Thyroid gland (tissue), 4 donors: ENCODE measurements at regions not wholly inside any gene's neighbourhood (a gene's known extent, or its start where the extent isn't known, plus 50 kb on each side); places are given as distances from the start of the nearest gene placed in this dataset.

Experiments
- POLR2A ChIP-seq, 2 donors: fragments of 450-650 bp; IDR thresholded peaks; one replicate each; pipeline ENCODE4 v1.6.1; 2017; ENCODE audit warnings: antibody characterized with exemption in 2 of 2, mild to moderate bottlenecking in 2 of 2, moderate library complexity in 1 of 2
- TF ChIP-seq, protein P1 (sequence below), 6 experiments: fragments of 200-600 bp in 3 of 6; fragments of 450-650 bp in 3 of 6; sonication (generic) in 3 of 6; IDR thresholded peaks; one replicate each; pipeline ENCODE4 v1.5.1; 2016 to 2019; ENCODE audit warnings: antibody characterized with exemption in 6 of 6, mild to moderate bottlenecking in 2 of 6, inconsistent platforms in 1 of 6, moderate library complexity in 1 of 6

DNA sequence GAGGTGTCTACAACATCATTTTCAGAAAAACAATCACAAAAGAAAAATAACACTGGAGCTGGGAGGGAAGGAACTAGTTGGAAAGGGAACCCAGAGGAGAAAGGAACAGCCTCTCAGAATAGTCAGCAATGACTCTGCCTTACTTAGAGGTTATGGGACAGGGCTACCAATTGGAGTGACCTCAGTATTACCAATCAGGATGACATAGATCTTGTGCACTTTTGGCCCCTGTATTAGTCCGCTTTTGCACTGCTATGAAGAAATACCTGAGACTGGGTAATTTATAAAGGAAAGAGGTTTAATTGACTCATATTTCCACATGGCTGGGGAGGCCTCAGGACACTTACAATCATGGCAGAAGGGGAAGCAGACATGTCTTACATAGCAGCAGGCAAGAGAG, 99.7 kb upstream of the SDK1 start:
- TF ChIP-seq POLR2A (IDR thresholded peaks at IDR 0.05) = no peak
- TF ChIP-seq, protein P1, sequence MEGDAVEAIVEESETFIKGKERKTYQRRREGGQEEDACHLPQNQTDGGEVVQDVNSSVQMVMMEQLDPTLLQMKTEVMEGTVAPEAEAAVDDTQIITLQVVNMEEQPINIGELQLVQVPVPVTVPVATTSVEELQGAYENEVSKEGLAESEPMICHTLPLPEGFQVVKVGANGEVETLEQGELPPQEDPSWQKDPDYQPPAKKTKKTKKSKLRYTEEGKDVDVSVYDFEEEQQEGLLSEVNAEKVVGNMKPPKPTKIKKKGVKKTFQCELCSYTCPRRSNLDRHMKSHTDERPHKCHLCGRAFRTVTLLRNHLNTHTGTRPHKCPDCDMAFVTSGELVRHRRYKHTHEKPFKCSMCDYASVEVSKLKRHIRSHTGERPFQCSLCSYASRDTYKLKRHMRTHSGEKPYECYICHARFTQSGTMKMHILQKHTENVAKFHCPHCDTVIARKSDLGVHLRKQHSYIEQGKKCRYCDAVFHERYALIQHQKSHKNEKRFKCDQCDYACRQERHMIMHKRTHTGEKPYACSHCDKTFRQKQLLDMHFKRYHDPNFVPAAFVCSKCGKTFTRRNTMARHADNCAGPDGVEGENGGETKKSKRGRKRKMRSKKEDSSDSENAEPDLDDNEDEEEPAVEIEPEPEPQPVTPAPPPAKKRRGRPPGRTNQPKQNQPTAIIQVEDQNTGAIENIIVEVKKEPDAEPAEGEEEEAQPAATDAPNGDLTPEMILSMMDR (IDR thresholded peaks at IDR 0.05) = no peak
